ENCODE measurements at regions not wholly inside any gene's neighbourhood (a gene's known extent, or its start where the extent isn't known, plus 50 kb on each side); places are given as distances from the start of the nearest gene placed in this dataset.

DNA sequence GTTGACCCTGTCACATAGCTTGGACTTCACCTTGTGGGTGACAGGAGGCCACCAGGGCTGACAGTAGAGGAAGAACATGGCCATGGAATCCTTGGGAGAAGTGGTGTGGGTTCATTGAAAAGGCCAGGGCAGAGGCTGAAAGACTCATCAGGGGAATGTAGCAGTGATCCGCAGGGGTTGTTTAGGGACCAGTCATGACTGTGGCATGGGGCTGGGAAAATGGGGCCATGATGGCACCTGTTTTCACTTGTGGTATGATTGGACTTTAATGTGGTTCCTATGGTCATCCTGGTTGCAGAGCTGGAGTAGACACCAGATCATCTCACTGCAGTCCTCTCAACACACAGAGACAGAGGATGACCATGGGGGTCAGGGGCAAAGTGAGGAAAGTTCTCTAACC is 66.7 kb upstream of the MYEOV start:
- Histone ChIP-seq H4K20me1 (ENCODE audit: insufficient read depth) (no peaks in the 10 kb centered on the region), H3K4me2 (no peak overlapping the region), H2AFZ (no peak overlapping the region), H3K4me1 (replicated peaks; ENCODE audit: insufficient read depth) (no peaks in the 10 kb centered on the region), H3K36me3 (ENCODE audit: low read depth) (no peaks in the 10 kb centered on the region), H3F3A (ENCODE audit: insufficient read depth, low read depth) (no peaks in the 10 kb centered on the region), H3K4me3 (no peak overlapping the region), H3K9me3 (ENCODE audit: insufficient read depth, low read depth) (no peaks in the 10 kb centered on the region), H3K79me2 (ENCODE audit: low read depth) (no peaks in the 10 kb centered on the region), H3K27me3 (ENCODE audit: insufficient read depth, low read depth) (no peaks in the 10 kb centered on the region), H3K9me2 (ENCODE audit: insufficient read depth) (no peaks in the 10 kb centered on the region; the same call in 1 of the 2 replicates), H3K27ac (no peak overlapping the region)
- TF ChIP-seq, protein P1, sequence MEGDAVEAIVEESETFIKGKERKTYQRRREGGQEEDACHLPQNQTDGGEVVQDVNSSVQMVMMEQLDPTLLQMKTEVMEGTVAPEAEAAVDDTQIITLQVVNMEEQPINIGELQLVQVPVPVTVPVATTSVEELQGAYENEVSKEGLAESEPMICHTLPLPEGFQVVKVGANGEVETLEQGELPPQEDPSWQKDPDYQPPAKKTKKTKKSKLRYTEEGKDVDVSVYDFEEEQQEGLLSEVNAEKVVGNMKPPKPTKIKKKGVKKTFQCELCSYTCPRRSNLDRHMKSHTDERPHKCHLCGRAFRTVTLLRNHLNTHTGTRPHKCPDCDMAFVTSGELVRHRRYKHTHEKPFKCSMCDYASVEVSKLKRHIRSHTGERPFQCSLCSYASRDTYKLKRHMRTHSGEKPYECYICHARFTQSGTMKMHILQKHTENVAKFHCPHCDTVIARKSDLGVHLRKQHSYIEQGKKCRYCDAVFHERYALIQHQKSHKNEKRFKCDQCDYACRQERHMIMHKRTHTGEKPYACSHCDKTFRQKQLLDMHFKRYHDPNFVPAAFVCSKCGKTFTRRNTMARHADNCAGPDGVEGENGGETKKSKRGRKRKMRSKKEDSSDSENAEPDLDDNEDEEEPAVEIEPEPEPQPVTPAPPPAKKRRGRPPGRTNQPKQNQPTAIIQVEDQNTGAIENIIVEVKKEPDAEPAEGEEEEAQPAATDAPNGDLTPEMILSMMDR (conservative IDR thresholded peaks at IDR 0.05): no peak
- TF ChIP-seq EZH2 (IDR thresholded peaks at IDR 0.05; ENCODE audit: low read depth): no peak
- intact Hi-C loops (cut with micrococcal nuclease; ENCODE audit: unreplicated experiment): no loop called here
- ChIA-PET CTCF (no interaction called here), POLR2A (ENCODE audit: unreplicated experiment) (no interaction called here)
- BruUV-seq (replicated peaks): no TSS peak
- DNase-seq: no peak

DNA sequence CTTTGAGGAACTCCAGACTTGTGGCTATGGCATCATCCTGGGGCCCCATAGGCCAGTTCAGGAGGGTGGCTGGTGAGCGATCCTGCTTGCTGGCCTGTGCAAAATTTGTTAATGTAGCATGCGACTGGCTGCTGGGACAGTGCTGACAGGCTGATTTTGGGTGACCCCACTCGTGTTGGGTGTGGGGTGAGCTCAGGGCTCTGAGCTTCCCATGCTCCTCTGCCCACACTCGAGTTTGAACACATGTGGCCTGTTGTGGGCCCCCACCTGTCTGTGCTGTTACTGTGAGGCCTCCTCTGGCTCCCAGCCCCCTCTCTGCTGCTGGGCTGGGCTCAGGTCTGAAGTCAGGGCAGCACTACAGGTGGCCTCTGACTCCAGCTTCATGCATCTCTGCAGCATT is 64.4 kb upstream of the MYEOV start:
- no peaks in the 10 kb centered on the region; the same call in 1 of the 2 replicates for H3K9me2 ChIP-seq (ENCODE audit: insufficient read depth)
- H3K4me2 ChIP-seq: no peak overlapping the region
- no peaks in the 10 kb centered on the region for H3K79me2 ChIP-seq (ENCODE audit: low read depth)
- intact Hi-C loops (cut with micrococcal nuclease; ENCODE audit: unreplicated experiment): no loop called here
- H4K20me1 ChIP-seq (ENCODE audit: insufficient read depth): no peaks in the 10 kb centered on the region
- H3K4me3 ChIP-seq: no peak overlapping the region
- H3F3A ChIP-seq (ENCODE audit: insufficient read depth, low read depth): no peaks in the 10 kb centered on the region
- H3K36me3 ChIP-seq (ENCODE audit: low read depth): no peaks in the 10 kb centered on the region
- TF ChIP-seq, protein P1 (conservative IDR thresholded peaks at IDR 0.05): no peak
- TF ChIP-seq EZH2 (IDR thresholded peaks at IDR 0.05; ENCODE audit: low read depth): no peak
- ChIA-PET POLR2A (ENCODE audit: unreplicated experiment) (no interaction called here), CTCF (no interaction called here)
- no peaks in the 10 kb centered on the region for H3K9me3 ChIP-seq (ENCODE audit: insufficient read depth, low read depth)
- H2AFZ ChIP-seq: no peak overlapping the region
- peak in 1 of 2 experiments; percentile 3 for DNase-seq
- no peaks in the 10 kb centered on the region for H3K27me3 ChIP-seq (ENCODE audit: insufficient read depth, low read depth)
- no peak overlapping the region for H3K27ac ChIP-seq
- BruUV-seq (replicated peaks): no TSS peak
- no peaks in the 10 kb centered on the region for H3K4me1 ChIP-seq (replicated peaks; ENCODE audit: insufficient read depth)

DNA sequence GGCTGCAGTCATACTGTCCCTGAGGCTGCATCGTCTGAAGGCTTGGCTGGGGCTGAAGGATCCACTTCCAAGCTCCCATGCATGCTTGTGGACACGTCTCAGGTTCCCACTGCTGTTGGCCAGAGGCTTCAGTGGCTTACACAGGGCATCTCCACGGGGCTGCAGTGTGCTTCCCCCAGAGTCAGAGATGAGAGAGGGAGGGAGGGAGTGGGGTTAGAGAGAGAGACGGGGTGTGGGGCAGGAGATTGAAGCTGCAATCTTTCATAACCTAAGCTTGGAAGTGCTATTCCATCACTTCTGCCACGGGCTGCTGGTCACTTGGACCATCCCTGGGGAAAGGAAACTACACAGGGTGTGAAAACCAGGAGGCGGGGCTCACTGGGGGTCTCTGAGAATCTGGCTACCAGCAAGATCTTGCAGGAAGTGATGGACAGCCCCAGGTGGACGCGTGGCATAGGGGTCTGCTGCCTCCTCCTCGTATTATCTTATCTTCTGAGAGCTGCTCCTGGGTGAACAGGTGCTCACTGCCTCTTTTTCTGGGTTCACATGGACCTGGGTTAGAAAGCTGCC is 63.0 kb upstream of the MYEOV start:
- Histone ChIP-seq H3K9me3 (ENCODE audit: insufficient read depth, low read depth) (no peaks in the 10 kb centered on the region), H3K27ac (no peak overlapping the region), H3K4me2 (no peak overlapping the region), H3K79me2 (ENCODE audit: low read depth) (no peaks in the 10 kb centered on the region), H2AFZ (no peak overlapping the region), H3K4me1 (replicated peaks; ENCODE audit: insufficient read depth) (no peaks in the 10 kb centered on the region), H4K20me1 (ENCODE audit: insufficient read depth) (no peaks in the 10 kb centered on the region), H3K27me3 (ENCODE audit: insufficient read depth, low read depth) (no peaks in the 10 kb centered on the region), H3K36me3 (ENCODE audit: low read depth) (no peaks in the 10 kb centered on the region), H3K9me2 (ENCODE audit: insufficient read depth) (no peaks in the 10 kb centered on the region), H3F3A (ENCODE audit: insufficient read depth, low read depth) (no peaks in the 10 kb centered on the region), H3K4me3 (no peak overlapping the region)
- TF ChIP-seq EZH2 (IDR thresholded peaks at IDR 0.05; ENCODE audit: low read depth): no peak
- TF ChIP-seq, protein P1 (conservative IDR thresholded peaks at IDR 0.05): no peak
- intact Hi-C loops (cut with micrococcal nuclease; ENCODE audit: unreplicated experiment): no loop called here
- CTCF ChIA-PET: interaction anchor here (0.6 kb wide), 1 partner anchor 343 kb away, joined by 16 read pairs; no protein-coding TSS in a partner anchor
- BruUV-seq (replicated peaks): no TSS peak
- POLR2A ChIA-PET (ENCODE audit: unreplicated experiment): interaction anchor here (0.5 to 0.6 kb wide), 2 partner anchors 16 to 38 kb away, joined by 3 read pairs; no protein-coding TSS in a partner anchor
- peak in 1 of 2 experiments; percentile 23 for DNase-seq
